B cell (primary cell): ENCODE measurements at regions not wholly inside any gene's neighbourhood (a gene's known extent, or its start where the extent isn't known, plus 50 kb on each side); places are given as distances from the start of the nearest gene placed in this dataset.

Source experiments
- EZH2 ChIP-seq: IDR thresholded peaks from 2 replicates; pipeline ENCODE4 v1.6.1; 2012; ENCODE audit warnings: borderline replicate concordance, low read depth, mild to moderate bottlenecking, moderate library complexity, low read length; ENCODE audit not compliant: insufficient read depth, poor library complexity, severe bottlenecking
- TF ChIP-seq, protein P1 (sequence below): fragments of 200-600 bp; IDR thresholded peaks from one replicate; pipeline ENCODE4 v1.8.0; 2022; ENCODE audit warnings: antibody characterized with exemption, mild to moderate bottlenecking

DNA sequence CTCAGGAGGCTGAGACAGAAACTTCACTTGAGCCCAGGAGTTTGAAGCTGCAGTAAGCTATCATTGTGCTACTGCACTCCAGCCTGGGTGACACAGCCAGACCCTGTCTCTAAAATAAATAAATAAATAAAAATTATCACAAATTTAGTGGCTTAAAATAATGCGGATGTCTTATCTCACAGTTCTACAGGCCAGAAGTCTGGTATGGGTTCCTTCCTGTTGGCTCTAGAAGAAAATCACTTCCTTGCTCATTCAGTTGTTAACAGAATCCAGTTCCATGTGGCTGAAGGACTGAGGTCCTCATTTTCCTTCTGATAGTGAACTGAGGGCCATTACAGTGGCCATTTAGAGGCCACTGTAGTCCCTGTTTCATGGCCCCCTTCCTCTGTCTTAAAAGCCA is 94.6 kb upstream of the S1PR1 start:
- TF ChIP-seq, protein P1, sequence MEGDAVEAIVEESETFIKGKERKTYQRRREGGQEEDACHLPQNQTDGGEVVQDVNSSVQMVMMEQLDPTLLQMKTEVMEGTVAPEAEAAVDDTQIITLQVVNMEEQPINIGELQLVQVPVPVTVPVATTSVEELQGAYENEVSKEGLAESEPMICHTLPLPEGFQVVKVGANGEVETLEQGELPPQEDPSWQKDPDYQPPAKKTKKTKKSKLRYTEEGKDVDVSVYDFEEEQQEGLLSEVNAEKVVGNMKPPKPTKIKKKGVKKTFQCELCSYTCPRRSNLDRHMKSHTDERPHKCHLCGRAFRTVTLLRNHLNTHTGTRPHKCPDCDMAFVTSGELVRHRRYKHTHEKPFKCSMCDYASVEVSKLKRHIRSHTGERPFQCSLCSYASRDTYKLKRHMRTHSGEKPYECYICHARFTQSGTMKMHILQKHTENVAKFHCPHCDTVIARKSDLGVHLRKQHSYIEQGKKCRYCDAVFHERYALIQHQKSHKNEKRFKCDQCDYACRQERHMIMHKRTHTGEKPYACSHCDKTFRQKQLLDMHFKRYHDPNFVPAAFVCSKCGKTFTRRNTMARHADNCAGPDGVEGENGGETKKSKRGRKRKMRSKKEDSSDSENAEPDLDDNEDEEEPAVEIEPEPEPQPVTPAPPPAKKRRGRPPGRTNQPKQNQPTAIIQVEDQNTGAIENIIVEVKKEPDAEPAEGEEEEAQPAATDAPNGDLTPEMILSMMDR: no peak
- TF ChIP-seq EZH2: no peak
